KOPT-K1 (cell line): ENCODE measurements at regions not wholly inside any gene's neighbourhood (a gene's known extent, or its start where the extent isn't known, plus 50 kb on each side); places are given as distances from the start of the nearest gene placed in this dataset.

Source experiments
- H3K27ac ChIP-seq: fragments of 200-600 bp; sonication (generic); 2 replicates; pipeline ENCODE4 v1.5.1; 2016; ENCODE audit warnings: antibody characterized with exemption, mild to moderate bottlenecking, low read depth, low read length; ENCODE audit not compliant: poor library complexity, severe bottlenecking
- H3K36me3 ChIP-seq: fragments of 200-600 bp; sonication (generic); 2 replicates; pipeline ENCODE4 v1.5.1; 2017; ENCODE audit warnings: antibody characterized with exemption, mild to moderate bottlenecking, low read length, moderate library complexity; ENCODE audit not compliant: insufficient read depth
- H3K9me3 ChIP-seq: fragments of 200-600 bp; sonication (generic); 2 replicates; pipeline ENCODE4 v1.5.1; 2017; ENCODE audit warnings: antibody characterized with exemption, low read length, mild to moderate bottlenecking; ENCODE audit not compliant: insufficient read depth, poor library complexity, severe bottlenecking

- no peaks in the 10 kb centered on the region for H3K36me3 ChIP-seq
- no peak overlapping the region for H3K27ac ChIP-seq
- no peaks in the 10 kb centered on the region for H3K9me3 ChIP-seq
Measured at GRCh38 chr11:97110376-97110775, 720.6 kb downstream of the JRKL start.

- no peaks in the 10 kb centered on the region for H3K9me3 ChIP-seq
- no peaks in the 10 kb centered on the region for H3K36me3 ChIP-seq
- H3K27ac ChIP-seq, result no peak overlapping the region
Measured at GRCh38 chr11:97111559-97111958, 721.7 kb downstream of the JRKL start.

GRCh38 chr11:97118614-97119200 lies 728.9 kb downstream of the JRKL start:
- H3K9me3 ChIP-seq, result no peaks in the 10 kb centered on the region
- no peaks in the 10 kb centered on the region for H3K36me3 ChIP-seq
- H3K27ac ChIP-seq, result no peak overlapping the region

GRCh38 chr11:97123237-97123636 lies 733.4 kb downstream of the JRKL start:
- no peaks in the 10 kb centered on the region for H3K36me3 ChIP-seq
- no peaks in the 10 kb centered on the region for H3K9me3 ChIP-seq
- H3K27ac ChIP-seq, result no peak overlapping the region

GRCh38 chr11:97136067-97136466 lies 746.3 kb downstream of the JRKL start:
- no peaks in the 10 kb centered on the region for H3K9me3 ChIP-seq

GRCh38 chr11:97140885-97141494 lies 751.2 kb downstream of the JRKL start:
- Histone ChIP-seq H3K27ac (no peak overlapping the region), H3K36me3 (no peaks in the 10 kb centered on the region), H3K9me3 (no peaks in the 10 kb centered on the region)

More at GRCh38 chr11:97136067-97136466, 746.3 kb downstream of the JRKL start:
- Histone ChIP-seq H3K27ac (no peak overlapping the region), H3K36me3 (no peaks in the 10 kb centered on the region)

- Histone ChIP-seq H3K27ac (no peak overlapping the region), H3K9me3 (no peaks in the 10 kb centered on the region), H3K36me3 (no peaks in the 10 kb centered on the region)
Measured at GRCh38 chr11:97143463-97143862, 753.6 kb downstream of the JRKL start.

- H3K27ac ChIP-seq, result no peak overlapping the region
Measured at GRCh38 chr11:97149741-97150140, 759.9 kb downstream of the JRKL start.

GRCh38 chr11:97157221-97157740 lies 767.5 kb downstream of the JRKL start:
- no peak overlapping the region for H3K27ac ChIP-seq
- no peaks in the 10 kb centered on the region for H3K36me3 ChIP-seq
- H3K9me3 ChIP-seq, result no peaks in the 10 kb centered on the region

More at GRCh38 chr11:97149741-97150140, 759.9 kb downstream of the JRKL start:
- Histone ChIP-seq H3K36me3 (no peaks in the 10 kb centered on the region), H3K9me3 (no peaks in the 10 kb centered on the region)

- Histone ChIP-seq H3K36me3 (no peaks in the 10 kb centered on the region), H3K9me3 (no peaks in the 10 kb centered on the region), H3K27ac (no peak overlapping the region)
Measured at GRCh38 chr11:97158243-97158642, 768.4 kb downstream of the JRKL start.

- Histone ChIP-seq H3K27ac (no peak overlapping the region), H3K9me3 (no peaks in the 10 kb centered on the region), H3K36me3 (no peaks in the 10 kb centered on the region)
Measured at GRCh38 chr11:97163631-97164191, 773.9 kb downstream of the JRKL start.

GRCh38 chr11:97201743-97202612 lies 812.2 kb downstream of the JRKL start:
- no peaks in the 10 kb centered on the region for H3K36me3 ChIP-seq
- H3K27ac ChIP-seq, result no peak overlapping the region
- no peaks in the 10 kb centered on the region for H3K9me3 ChIP-seq

GRCh38 chr11:97202613-97203292 lies 812.9 kb downstream of the JRKL start:
- H3K27ac ChIP-seq, result no peak overlapping the region
- no peaks in the 10 kb centered on the region for H3K36me3 ChIP-seq
- no peaks in the 10 kb centered on the region for H3K9me3 ChIP-seq

- Histone ChIP-seq H3K36me3 (no peaks in the 10 kb centered on the region), H3K27ac (no peak overlapping the region), H3K9me3 (no peaks in the 10 kb centered on the region)
Measured at GRCh38 chr11:97218011-97218410, 828.2 kb downstream of the JRKL start.
